T-helper 1 cell treated with Interleukin-12 subunit alpha and Interleukin-12 subunit beta and Interleukin-4 antibody, amounts not matched to agents 30 ng/mL and 1 ng/mL, for 36 hours (primary cell): ENCODE measurements at regions not wholly inside any gene's neighbourhood (a gene's known extent, or its start where the extent isn't known, plus 50 kb on each side); places are given as distances from the start of the nearest gene placed in this dataset.

Source experiments
- intact Hi-C: fragments of 100-400 bp; cut with micrococcal nuclease; formaldehyde crosslinking; loops from one replicate; pipeline ENCODE4 v1.15.1; 2024

DNA sequence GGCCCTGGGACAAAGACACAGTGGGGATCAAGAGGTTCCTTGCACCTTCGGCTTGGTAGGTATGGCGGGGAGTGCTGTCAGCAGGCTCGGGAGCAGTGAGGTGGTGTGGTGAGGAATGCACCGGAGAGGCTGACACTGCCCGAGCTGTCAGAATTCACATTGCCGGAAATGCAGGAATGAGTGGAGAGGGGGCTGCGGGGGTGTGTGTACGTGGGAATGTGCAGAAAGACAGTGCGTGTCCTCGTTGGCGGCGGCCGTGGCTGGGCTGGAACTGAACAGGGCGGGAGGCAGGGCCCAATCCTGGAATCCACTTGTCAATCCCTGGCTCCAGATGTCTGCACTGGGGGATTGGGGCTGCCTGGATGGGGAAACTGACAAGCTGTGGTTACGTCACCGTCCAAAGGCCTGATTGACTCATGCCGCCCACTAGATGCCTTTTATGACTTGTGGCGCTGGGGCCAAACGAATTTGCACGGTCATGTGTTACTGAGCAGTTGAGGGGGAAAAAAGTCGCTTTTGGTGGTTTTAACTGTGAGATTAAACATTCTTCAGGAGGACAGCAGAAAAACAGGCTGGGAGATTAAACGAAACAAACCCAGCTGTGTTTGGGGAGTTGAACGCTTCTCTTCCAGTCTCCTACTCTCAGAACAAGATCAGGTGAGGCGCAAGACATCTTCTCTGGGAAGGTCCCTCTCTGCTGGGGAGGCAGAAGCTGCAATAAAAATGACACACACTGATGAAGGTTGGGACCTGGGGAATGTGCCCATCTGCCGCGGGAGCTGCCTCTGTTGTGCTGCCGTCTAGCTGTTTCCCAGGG, 189.4 kb upstream of the GLI2 start:
- intact Hi-C loops = no loop called here

DNA sequence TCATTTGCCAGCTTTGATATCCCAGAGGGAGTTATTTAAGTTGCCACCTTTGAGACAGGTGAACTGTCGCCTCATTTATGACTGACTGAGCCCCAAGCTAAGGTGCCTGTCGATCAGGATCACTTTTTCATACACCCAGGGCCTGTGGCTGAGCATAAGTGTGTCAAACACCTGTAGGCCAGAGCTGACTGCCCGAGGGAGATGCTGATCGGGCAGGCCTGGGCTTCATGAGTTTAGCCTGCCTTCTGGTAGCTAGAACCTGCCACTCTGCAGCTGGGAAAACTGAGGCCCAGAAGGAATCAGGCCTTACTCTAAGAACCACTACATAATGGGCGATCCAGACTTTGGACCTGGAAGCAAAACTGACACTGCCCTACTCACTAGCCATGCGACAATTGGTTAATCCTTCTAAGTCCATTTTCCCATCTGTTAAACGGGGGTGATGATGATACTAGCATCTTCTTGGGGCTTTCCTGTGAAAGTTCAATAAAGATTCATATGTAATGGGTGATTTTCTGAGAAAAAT, 188.7 kb upstream of the GLI2 start:
- intact Hi-C loops = no loop called here

DNA sequence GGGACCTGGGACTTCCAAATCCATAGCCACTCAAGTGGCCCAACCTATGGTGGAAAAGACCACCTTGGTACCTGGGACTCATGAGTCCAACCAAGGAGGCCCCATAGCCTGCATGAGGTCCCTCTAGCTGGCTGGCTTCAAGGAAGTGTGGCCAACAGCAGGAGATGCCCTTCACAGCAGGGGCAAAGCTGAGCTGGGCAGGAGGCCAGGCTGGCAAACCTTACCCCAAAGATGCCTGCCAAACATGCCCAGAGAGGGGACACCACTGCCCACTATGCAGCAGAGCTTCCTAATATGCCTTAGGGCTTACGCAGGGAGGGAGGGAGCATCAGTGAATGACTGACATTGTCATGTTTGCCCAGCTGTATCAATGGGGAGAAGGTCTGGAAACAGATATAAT, 188.0 kb upstream of the GLI2 start:
- intact Hi-C loops = no loop called here

DNA sequence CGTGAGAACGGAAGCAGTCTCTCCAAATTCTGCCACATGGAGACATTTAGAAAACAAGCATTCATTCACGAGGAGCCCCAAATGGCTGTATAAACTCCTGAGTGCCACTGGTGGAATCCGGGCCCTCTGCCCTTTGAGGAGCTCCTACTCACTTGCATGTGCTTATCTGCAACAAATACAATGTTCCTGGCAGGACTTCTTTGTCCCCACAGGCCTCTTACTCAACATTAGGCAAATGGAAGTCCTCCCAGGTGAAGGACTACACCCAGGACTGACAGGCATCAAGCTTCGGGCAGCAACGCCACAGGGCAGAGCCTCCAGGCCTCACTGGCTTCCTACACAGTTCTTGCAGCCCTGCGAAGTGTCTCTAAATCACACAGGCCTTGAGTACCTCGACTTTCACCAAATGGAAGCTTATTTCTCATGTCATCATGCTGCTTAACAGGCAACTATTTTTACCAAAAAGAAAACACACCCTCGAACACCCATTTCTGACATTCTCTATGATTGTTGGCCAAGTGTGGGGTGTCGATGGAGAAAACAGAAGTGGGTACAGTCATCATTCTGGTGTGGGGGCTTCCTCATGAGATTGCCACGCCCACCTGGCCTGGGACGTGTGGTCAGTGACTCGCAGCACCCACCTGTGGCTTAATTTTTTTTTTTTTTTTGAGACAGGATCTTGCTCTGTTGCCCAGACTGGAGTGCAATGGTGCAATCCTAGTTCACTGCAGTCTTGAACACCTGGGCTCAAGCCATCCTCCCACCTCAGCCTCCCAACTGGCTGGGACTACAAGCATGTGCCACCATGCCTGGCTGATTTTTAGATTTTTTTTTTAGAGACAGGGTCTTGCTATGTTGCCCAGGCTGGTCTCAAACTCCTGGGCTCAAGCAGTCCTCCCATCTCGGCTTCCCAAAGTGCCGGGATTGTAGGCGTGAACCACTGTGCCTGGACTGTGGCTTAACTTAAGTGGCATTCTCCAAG, 186.8 kb upstream of the GLI2 start:
- intact Hi-C loops = no loop called here

DNA sequence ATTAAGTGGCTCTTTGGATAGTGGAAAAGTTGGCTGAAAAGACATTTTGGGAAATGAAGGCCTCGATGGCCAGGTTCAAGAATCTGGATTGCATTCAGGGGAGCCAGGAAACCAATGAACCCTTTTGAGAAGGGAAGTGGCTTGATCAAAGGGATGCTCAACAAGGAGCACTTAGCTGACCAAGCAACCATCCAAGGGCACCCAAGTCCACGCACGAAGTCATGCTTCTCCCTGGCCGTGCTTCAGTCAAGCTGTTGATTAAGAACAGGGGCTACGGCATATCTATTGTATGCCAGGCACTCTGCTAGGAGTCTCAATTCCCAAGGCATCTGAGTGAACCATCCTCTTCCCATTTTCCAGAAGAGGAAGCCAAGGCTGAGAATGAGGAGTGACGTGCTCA, 185.8 kb upstream of the GLI2 start:
- intact Hi-C loops = loop anchor here (10.0 kb wide), 2 partner anchors 205 to 445 kb away; partner anchors contain the start of gene INHBB

DNA sequence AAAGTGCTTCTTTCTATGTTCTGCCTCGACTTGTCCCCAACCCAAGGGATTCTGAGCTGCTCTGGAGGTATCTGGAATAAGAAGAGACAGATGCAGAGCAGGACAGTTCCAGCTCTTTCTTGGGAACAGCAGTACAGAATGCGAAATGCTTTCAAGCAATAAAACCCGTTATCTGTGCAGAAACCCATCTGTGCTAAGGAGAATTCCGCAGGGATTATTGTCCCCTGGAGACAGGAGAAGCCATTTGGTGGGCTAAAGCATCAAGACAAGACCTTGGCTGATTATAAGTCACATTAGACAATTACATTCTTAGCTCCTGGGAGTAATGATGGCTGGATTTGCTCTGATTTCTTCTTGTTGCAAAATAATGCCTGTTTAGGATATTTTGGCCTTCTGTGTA, 185.4 kb upstream of the GLI2 start:
- intact Hi-C loops = loop anchor here (10.0 kb wide), 2 partner anchors 205 to 445 kb away; partner anchors contain the start of gene INHBB

DNA sequence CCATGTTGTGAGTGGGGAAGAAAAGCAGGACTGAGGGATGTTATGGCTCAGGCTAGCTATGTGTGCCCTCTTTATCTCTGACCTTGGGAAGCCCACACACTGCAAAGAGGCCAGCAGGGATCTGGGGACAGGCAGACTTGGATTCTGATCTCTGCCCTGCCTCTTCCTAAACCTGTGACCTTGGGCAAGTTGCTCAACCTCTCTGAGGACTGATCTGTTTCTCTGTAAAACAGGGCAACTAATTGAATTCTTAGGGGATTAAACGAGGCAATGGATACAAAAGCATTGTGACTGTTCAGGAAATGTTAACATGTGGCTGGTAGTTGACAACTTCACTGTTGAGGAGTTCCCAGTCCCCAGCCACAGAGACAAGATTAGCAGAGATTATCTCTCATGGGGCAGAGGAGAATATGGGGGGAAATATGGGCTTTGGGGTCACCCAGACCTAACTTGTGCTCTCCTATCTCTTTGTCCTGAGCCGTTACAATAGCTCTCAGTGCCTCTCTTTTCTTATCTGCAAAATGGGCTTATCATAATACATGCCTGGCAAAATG, 184.7 kb upstream of the GLI2 start:
- intact Hi-C loops = loop anchor here (10.0 kb wide), 2 partner anchors 206 to 446 kb away; partner anchors contain the start of gene INHBB

DNA sequence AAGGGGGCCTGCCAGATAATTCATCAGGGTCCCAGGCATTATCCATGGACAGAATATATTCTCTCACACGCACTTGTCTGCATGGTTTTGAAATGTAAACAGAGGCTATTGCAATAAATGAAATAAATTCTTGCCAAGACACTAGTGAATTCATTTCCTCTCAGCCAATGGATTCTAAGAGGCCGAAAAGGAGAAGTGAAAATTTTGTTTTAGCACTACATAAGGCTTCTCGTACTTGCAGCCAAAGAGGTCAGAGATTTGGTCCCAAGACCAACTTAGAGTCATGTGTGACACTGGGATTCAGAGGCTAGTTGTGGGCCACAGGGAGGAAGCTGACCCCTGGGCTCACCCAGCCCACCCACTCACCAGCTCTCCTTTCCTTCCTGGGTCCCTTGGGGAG, 184.1 kb upstream of the GLI2 start:
- intact Hi-C loops = loop anchor here (10.0 kb wide), 2 partner anchors 207 to 447 kb away; partner anchors contain the start of gene INHBB

DNA sequence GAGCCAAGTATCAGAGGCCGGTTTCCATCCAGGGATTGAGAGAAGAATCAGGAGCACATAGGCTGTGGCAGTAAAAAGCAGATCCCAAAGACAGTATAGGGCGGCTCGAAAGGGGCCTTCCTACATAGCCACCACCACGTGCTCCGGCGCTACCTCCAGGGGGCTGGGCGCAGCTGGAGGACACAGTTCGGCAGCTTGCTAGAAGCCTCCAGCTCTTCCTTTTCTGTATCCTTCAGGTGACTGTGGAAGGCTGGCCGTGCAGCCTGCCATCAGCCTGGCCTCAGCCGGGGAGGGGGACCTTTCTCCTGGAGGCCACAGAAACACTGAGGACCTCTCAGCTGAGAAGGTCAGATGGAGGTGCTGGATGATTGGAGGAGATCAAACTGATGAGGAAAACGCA, 183.6 kb upstream of the GLI2 start:
- intact Hi-C loops = loop anchor here (10.0 kb wide), 2 partner anchors 207 to 447 kb away; partner anchors contain the start of gene INHBB

DNA sequence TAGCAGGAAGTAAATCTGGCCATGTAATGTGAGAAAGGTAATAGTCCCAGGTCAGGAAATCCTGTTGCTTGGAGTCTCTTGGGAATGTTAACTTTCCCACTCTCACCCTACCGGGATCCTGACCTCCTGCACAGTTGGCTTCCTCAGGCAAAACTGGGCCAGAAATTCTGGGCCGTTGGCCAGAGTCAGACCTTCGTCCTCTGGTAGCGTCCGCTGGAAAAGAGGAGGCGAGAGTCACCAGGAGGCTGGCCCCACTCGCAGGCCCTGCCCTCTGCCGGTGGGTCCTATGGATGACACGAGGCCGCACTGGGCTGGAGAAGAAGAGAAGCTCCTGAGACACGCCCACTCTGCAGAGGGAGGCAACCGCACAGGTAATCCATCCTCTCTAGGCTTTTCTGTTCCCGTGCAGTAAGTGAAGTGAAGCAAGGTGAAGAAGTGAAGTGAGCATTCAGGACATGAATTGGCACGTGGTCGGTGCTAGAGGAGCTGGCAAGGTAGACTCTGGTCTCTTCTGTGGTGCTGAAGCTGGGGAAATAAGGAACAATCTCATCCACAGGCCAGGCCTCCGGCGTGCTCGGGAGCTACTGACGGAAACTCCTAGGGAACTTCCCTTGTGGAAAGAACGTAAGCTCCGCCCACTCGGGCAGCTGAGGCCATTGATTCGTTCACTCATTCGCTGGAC, 182.7 kb upstream of the GLI2 start:
- intact Hi-C loops = loop anchor here (10.0 kb wide), 2 partner anchors 208 to 448 kb away; partner anchors contain the start of gene INHBB

DNA sequence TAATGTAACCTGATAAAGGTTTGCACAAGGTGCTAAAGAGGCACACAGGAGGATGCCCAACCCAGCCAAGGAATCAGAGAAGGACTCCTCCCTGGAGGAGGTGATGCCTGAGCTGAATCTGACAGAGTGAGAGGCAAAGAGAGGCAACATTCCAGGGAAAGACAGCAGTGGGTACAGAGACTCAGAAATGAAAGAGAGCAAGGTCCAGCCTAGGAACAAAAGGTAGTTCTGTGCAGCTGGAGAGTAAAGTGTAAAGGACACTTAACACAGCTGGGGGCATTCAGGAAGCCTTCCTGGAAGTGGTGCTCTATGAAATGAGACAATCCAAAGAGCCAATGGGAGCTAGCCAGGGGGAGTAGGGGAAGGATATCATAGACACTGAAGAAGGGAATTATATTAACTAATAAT, 181.0 kb upstream of the GLI2 start:
- intact Hi-C loops = loop anchor here (10.0 kb wide), 2 partner anchors 210 to 450 kb away; partner anchors contain the start of gene INHBB

DNA sequence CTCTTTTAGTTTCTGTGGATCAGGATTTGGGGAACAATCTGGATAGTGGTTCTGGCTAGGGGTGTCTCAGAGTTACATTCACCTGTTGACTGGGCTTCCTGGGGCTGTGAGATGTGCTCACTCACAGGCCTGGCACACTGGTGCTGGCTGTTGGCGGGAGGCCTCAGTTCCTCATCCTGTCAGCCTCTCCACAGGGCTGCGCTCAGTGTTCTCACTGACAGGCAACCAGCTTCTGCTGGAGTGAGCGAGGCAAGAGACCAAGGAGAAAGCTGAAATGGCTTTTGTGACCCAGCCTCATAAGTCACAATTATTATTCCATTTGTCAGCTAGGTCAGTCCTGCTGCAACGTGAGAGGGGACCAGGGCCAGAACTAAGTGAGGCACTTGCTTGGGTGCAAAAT, 180.6 kb upstream of the GLI2 start:
- intact Hi-C loops = loop anchor here (10.0 kb wide), 2 partner anchors 210 to 450 kb away; partner anchors contain the start of gene INHBB

DNA sequence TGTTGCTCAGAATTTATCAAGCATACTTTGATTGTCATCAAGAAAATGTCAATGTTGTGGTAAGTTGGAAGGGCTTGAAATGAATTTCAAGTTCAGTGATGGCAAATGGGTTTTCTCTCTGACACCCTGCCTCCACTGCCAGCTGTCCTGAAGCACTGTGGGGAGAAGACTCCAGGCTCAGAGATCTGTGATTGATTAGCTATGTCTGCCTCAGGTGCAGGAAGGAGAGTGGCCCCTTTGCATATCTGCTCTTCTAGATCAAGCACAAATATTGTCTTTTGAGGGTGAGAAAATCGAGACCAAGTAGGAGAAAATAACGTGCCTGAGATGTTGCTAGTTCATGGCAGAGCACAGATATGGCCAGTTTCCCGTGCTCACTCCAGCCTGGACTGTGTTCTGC, 178.8 kb upstream of the GLI2 start:
- intact Hi-C loops = loop anchor here (10.0 kb wide), 2 partner anchors 212 to 452 kb away; partner anchors contain the start of gene INHBB

DNA sequence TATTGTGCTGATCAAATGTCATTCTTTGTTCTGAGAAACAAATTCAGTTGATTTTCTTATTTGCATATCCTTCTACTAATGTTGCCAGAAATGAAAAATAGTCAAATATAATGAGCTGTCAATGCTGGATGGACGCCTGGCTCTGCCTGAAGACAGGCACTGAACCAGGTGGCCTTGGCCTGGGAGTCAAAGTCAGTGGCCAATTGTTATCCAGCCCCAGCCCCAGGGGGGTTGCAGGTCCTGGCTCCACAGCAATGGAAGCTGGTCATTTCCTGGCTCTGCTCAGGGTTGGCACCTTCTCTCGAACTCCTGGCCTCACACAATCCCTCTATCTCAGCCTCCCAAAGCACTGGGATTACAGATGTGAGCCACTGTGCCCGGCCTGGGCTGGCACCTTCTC, 176.8 kb upstream of the GLI2 start:
- intact Hi-C loops = loop anchor here (10.0 kb wide), 2 partner anchors 214 to 454 kb away; partner anchors contain the start of gene INHBB

DNA sequence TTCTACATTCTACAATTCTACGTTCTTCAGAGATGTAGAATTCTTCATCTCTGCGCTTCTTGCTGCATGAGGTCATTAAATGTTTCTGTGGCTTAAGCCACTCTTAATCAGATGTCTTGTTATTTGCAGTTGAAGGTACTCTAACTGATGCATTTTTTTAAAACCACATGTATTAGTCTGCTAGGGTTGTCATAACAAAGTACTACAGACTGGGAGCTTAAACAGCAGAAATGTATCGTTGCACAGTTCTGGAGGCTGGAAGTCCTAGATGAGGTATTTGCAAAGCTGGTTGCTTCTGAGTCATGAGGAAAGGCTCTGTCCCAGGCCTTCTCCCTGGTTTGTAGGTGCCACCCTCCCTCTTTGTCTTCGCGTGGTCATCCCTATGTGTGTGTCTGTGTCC, 176.3 kb upstream of the GLI2 start:
- intact Hi-C loops = loop anchor here (10.0 kb wide), 2 partner anchors 215 to 455 kb away; partner anchors contain the start of gene INHBB

DNA sequence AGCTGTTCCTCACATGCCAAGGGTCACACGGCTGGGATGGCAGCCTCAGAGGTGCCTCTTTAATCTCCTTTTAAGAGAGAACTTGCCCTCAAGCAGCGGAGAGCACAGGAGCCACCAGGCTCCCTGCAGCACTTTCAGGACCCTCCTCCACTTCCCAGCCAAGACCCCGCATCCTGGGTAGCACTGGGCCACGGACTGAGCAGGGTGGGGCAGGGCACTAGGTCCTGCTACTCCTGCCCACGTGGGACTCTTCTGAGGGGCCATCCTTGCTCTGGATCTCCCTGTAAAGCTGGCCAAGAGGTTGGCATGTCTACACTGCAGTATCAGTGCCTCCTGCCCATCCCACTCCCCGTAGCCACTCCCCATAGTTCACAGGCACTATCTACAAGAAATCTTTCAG, 175.3 kb upstream of the GLI2 start:
- intact Hi-C loops = no loop called here

DNA sequence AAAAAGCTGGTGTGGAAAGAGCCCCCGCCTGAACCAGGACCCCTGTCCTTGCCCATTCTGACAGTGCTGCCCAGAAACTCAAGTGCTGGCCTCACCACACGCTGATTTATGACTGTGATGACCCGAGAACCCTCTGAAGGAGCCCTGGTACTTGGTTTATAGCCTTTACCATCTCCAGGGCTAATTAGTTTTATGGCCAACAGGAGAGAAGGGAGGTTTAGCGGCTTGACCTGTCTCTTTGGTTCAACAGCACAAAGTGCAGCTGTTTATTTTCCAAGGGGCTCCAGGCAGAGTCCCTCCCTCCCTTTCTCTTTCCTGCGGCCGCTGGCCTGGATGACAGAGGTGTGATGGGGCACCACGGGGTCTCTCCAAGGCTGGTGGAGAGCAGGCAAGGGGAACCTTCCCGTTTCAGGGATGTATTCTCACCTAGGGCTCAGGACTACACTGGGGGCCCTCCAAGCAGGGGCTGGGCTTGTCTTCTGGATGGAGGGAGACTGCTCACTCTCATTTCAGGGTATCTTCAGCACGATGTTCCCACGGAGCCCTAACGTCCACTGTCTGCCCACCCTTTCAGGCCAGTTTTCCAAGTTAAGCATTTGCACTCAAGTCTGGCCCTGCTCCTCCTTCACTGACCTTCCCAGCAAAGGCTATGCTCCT, 174.2 kb upstream of the GLI2 start:
- intact Hi-C loops = no loop called here

DNA sequence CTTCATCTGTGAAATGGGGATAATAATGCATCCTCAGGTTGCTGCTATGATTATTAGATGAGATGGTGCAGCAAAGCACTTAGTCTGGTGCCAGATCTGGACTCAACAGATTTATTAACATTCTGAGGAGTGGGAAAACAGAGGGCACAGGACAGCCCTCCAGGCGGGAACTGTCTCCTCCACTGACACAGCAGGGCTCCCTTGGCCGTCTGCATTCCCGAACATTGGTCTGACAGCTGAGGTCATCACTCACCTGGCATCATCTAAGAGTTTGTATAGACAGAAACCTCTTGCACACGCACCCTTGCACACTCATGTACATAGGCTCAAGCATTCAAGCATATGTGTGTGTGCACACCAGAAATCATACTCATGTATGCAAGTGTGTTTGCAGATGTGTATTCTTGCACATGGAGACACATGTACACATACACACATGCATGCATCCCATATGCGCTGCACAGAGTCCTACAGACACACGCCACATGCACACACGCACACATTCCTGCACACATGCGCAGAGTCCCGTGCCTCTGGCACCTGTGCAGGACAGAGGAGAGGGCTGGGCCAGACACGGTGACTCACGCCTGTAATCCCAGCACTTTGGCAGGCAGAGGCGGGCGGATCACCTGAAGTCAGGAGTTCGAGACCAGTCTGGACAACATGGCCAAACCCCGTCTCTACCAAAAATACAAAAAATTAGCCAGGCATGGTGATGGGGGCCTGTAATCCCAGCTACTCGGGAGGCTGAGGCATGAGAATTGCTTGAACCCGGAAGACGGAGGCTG, 173.3 kb upstream of the GLI2 start:
- intact Hi-C loops = no loop called here

DNA sequence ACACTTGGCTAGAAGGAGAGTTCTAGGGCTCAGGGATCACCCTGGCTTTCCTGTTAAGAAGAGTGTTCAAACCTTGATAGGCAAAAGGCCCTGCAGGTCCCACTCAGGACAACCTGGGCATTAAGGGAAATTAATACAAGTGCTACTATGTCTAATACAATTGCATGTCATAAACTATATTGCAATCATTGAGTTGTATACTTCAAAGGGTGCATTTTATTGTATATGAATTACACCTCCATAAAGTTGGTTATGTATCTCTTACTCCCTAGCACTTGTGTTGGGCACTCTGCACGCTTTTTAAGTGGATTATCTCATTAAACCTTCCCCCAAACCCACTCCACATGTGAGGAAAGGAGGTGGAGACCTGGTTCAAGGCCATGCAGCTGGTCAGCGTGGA, 172.1 kb upstream of the GLI2 start:
- intact Hi-C loops = no loop called here
